ENCODE measurements at regions not wholly inside any gene's neighbourhood (a gene's known extent, or its start where the extent isn't known, plus 50 kb on each side); places are given as distances from the start of the nearest gene placed in this dataset.
"Not testable (repeated sequence)": the region's sequence is repeated elsewhere in the genome, so short reads cannot be mapped to it uniquely, and the experiment has no call there.

DNA sequence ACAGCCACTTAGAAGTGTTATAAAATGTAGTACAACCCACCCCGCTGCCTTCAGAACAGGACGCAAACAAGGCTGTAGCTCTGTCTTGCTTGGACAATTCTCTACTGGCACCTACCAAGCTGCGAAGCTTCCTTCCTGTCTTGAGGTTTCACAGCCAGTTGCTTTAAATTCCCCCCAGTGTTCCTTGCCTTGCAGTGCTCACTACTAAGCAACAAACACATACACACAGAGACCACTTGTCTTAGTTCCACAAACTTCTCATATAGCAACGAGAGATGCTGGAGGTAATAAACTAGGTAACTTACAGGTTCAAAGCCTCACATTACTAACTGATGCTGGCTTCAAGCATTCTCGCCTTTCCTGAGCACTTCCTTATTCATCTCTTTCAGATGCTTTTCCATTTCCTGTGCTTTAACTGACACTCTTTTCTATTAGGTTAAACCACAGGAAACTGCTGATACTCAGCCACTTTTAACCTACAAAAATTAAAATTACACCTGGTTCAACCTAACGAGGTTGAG is 91.5 kb upstream of the PTGDR start:
- TF ChIP-seq, protein P1, sequence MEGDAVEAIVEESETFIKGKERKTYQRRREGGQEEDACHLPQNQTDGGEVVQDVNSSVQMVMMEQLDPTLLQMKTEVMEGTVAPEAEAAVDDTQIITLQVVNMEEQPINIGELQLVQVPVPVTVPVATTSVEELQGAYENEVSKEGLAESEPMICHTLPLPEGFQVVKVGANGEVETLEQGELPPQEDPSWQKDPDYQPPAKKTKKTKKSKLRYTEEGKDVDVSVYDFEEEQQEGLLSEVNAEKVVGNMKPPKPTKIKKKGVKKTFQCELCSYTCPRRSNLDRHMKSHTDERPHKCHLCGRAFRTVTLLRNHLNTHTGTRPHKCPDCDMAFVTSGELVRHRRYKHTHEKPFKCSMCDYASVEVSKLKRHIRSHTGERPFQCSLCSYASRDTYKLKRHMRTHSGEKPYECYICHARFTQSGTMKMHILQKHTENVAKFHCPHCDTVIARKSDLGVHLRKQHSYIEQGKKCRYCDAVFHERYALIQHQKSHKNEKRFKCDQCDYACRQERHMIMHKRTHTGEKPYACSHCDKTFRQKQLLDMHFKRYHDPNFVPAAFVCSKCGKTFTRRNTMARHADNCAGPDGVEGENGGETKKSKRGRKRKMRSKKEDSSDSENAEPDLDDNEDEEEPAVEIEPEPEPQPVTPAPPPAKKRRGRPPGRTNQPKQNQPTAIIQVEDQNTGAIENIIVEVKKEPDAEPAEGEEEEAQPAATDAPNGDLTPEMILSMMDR (IDR thresholded peaks at IDR 0.05; ENCODE audit: low read depth, low read length) = no peak
- DNase-seq (ENCODE audit: extremely low read depth, low read depth) = no peak

DNA sequence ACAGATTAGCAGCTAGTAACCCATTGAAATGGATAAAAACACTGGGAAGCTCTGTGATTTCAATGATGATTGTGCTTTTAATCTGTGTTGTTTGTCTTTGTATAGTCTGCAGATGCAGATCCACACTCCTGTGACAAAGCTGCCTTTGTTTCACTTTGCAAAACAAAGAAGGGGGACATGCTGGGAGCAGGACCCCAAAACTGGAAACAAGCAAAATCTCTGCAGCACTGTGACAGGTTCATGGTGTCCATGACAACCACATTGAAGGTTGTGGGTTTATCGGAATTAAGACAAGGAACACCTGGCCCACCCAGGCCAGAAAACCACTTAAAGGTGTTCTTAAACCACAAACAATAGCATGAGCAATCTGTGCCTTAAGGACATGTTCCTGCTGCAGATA is 95.6 kb upstream of the PTGDR start:
- DNase-seq (ENCODE audit: extremely low read depth, low read depth) = not testable (repeated sequence)

DNA sequence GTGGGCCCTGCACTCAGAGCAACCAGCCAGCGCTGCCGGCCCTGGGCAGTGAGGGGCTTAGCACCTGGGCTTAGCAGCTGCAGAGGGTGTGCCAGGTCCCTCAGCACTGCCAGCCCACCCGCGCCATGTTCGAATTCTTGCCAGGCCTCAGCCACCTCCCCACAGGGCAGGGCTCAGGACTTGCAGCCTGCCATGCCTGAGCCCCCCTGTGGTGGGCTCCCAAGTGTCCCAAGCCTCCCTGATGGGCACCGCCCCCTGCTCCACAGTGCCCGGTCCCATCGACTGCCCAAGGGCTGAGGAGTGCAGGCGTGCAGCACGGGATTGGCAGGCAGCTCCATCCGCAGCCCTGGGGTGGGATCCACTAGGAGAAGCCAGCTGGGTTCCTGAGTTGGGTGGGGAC is 98.0 kb upstream of the NID2 start:
- no peak for DNase-seq (ENCODE audit: extremely low read depth, low read depth)
- TF ChIP-seq, protein P1 (IDR thresholded peaks at IDR 0.05; ENCODE audit: low read depth, low read length) = no peak

DNA sequence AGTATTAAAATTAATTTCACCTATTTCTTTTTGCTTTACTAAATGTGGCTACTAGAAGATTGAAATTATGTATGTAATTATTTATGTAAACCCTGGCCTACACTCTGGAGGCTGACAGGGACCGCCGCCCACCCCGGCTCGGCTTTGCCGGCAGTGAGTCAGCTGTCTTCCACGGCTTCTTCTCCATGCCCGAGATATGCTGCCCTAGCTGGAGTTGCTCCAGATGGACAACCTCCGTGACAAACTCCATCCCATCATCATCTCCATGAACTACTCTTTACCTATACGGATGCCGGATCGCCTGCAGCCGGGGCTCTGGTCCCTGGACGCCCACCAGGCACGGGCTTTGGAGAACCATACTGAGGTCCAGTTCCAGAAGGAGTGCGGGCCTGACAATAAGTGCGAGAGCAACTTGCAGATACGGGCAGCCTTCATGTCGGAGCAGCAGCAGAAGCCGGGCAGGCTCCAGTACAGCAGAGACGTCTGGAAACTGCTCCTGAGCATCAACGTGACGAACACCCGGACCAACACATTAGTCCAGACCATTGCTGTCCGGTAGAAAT is 86.9 kb upstream of the NID2 start:
- DNase-seq (ENCODE audit: extremely low read depth, low read depth) = no peak
- TF ChIP-seq, protein P1 (IDR thresholded peaks at IDR 0.05; ENCODE audit: low read depth, low read length) = no peak

DNA sequence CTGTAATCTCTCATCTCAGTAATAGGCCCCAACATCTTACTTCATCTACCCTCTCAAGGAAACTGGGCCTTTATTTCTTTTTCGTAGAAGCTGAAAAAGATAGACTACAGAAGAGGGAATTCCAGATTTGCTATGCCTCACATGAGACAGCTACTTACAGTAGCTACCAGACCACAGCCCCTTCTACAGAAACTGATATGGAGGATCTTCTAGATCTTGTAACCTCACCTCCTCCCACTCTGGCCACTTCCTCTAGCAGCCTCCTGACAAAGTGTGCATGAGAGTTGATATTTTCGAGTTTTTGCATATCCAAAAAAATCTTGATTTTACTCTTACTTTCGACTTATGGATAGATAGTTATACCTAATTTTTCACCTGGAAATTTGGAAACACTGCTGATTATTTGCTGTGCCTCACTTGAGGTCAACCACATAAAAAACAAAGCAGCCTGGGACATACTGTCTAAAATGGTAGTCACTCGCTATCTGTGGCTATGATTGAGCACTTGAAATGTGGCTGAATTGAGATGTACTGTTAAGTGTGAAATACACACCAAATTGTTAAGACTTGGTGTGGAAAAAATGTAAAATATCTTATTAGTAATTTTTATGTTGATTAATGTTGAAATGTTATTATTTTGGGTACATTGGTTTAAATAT is 86.3 kb upstream of the NID2 start:
- TF ChIP-seq, protein P1 (IDR thresholded peaks at IDR 0.05; ENCODE audit: low read depth, low read length) = no peak
- DNase-seq (ENCODE audit: extremely low read depth, low read depth) = no peak

DNA sequence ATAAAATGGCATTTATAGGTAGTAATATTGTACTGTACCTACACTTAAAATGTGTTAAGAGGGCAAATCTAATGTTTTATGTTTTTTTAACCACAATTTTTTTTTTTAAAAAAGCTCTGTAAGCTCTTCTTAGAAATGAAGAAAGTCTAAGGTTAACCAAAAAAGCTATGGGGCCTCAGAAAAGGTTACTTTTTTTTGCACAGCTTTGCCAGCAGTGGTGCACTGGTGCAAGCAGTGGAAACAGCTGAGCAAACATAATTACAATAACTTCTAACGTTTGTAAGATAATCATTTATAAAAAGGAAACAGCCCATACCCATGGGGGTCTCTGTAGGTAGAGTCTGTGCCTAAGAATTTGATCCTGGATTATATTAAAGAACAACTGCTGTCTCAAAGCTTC is 85.1 kb upstream of the NID2 start:
- TF ChIP-seq, protein P1 (IDR thresholded peaks at IDR 0.05; ENCODE audit: low read depth, low read length) = no peak
- no peak for DNase-seq (ENCODE audit: extremely low read depth, low read depth)

DNA sequence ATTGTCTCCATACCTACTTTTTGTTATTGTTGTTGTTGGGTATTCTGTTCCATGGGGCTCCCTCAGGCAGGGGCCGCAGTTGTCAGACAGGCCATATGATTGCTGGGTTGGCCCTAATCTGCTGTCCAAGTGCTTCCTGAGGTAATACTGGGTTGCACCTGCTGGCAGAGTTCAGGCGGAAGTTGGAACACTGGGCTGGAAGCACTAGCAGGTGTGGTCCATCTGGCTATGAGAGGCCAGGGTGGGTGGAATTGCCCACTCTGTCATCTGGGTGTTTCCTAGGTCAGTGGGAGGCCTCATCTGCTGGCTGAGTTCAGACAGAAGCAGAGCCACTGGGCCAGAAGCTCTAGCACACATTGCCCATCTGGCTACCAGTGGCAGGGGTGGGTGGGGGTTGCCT is 81.3 kb upstream of the NID2 start:
- DNase-seq (ENCODE audit: extremely low read depth, low read depth) = no peak
- TF ChIP-seq, protein P1 (IDR thresholded peaks at IDR 0.05; ENCODE audit: low read depth, low read length) = no peak

DNA sequence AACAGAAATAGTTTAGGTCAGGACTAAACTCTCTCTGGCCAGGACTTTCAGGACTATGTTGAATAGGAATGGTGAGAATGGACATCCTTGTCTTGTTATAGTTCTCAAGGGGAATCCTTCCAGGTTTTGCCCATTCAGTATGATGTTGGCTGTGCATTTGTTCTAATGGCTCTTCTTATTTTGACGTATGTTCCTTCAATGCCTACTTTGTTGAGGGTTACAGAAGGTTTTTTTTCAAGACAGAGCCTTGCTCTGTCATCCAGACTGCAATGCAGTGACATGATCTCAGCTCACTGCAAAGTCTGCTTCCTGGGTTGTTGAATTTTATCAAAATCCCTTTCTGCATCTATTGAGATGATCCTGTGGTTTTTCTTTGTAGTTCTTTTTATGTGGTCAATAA is 79.5 kb upstream of the NID2 start:
- TF ChIP-seq, protein P1 (IDR thresholded peaks at IDR 0.05; ENCODE audit: low read depth, low read length) = no peak
- no peak for DNase-seq (ENCODE audit: extremely low read depth, low read depth)

Measured in AG09319 (cell line).